Retinal pigment epithelial cell (primary cell): ENCODE measurements at regions not wholly inside any gene's neighbourhood (a gene's known extent, or its start where the extent isn't known, plus 50 kb on each side); places are given as distances from the start of the nearest gene placed in this dataset.

ENCODE experiments used
- DNase-seq: peaks from one replicate; pipeline ENCODE4 v3.0.0-alpha.2; 2010; ENCODE audit warnings: low read depth
- H3K4me3 ChIP-seq: 2 replicates; pipeline ENCODE4 v1.5.1; 2011; ENCODE audit warnings: mild to moderate bottlenecking, low read length, control low read depth, moderate library complexity
- CTCF ChIP-seq: conservative IDR thresholded peaks from 2 replicates; pipeline ENCODE4 v1.5.1; 2011; ENCODE audit warnings: low read depth, low read length, control low read depth, inconsistent platforms

GRCh38 chr13:44293908-44294735 lies 79.5 kb upstream of the SERP2 start:
- TF ChIP-seq CTCF: no peak
- DNase-seq: no peak
- H3K4me3 ChIP-seq: no peak overlapping the region

GRCh38 chr13:44294876-44295275 lies 78.7 kb upstream of the SERP2 start:
- H3K4me3 ChIP-seq: no peak overlapping the region
- TF ChIP-seq CTCF: no peak
- no peak for DNase-seq

GRCh38 chr13:44296856-44297255 lies 76.8 kb upstream of the SERP2 start:
- DNase-seq: no peak
- no peak for TF ChIP-seq CTCF
- H3K4me3 ChIP-seq: no peak overlapping the region

- no peak for TF ChIP-seq CTCF
- DNase-seq: no peak
These were observed 75.3 kb upstream of the SERP2 start for GRCh38 chr13:44298314-44298713.

GRCh38 chr13:44299152-44299943 lies 74.3 kb upstream of the SERP2 start:
- no peak overlapping the region for H3K4me3 ChIP-seq
- no peak for DNase-seq
- no peak for TF ChIP-seq CTCF

More at GRCh38 chr13:44298314-44298713, 75.3 kb upstream of the SERP2 start:
- no peak overlapping the region for H3K4me3 ChIP-seq

GRCh38 chr13:44300895-44301638 lies 72.6 kb upstream of the SERP2 start:
- DNase-seq: peak; percentile 85
- no peak overlapping the region for H3K4me3 ChIP-seq
- no peak for TF ChIP-seq CTCF
